ENCODE measurements at regions not wholly inside any gene's neighbourhood (a gene's known extent, or its start where the extent isn't known, plus 50 kb on each side); places are given as distances from the start of the nearest gene placed in this dataset.

- H3K9me3 ChIP-seq, result no peaks in the 10 kb centered on the region
- intact Hi-C loops (cut with DNase I), result no loop called here
- TF ChIP-seq POLR2AphosphoS5 (IDR thresholded peaks at IDR 0.05; ENCODE audit: insufficient read depth in 1 of 2, low read depth in 1 of 2), result no peak
- TF ChIP-seq POLR2A (IDR thresholded peaks at IDR 0.05), result no peak
- TF ChIP-seq CTCF (IDR thresholded peaks at IDR 0.05), result no peak
- no peaks in the 10 kb centered on the region for H3K36me3 ChIP-seq
- no peak overlapping the region for H3K4me3 ChIP-seq
- H3K27me3 ChIP-seq, result no peaks in the 10 kb centered on the region
- H3K4me1 ChIP-seq, result no peaks in the 10 kb centered on the region
- no peak for DNase-seq (ENCODE audit: extremely low spot score in 2 of 2)
- H3K27ac ChIP-seq, result no peak overlapping the region
Observed at GRCh38 chr3:135623558-135623957, 342.0 kb upstream of the PPP2R3A start.

GRCh38 chr3:135627057-135627456, 338.5 kb upstream of the PPP2R3A start:
- H3K4me1 ChIP-seq, result no peaks in the 10 kb centered on the region
- intact Hi-C loops (cut with DNase I), result no loop called here
- no peak for DNase-seq (ENCODE audit: extremely low spot score in 2 of 2)

GRCh38 chr3:135629701-135630408, 335.7 kb upstream of the PPP2R3A start:
- TF ChIP-seq CTCF (IDR thresholded peaks at IDR 0.05), result no peak
- no peak for TF ChIP-seq POLR2A (IDR thresholded peaks at IDR 0.05)
- no peak for TF ChIP-seq POLR2AphosphoS5 (IDR thresholded peaks at IDR 0.05; ENCODE audit: insufficient read depth in 1 of 2, low read depth in 1 of 2)
- Histone ChIP-seq H3K27me3 (no peaks in the 10 kb centered on the region), H3K4me1 (no peaks in the 10 kb centered on the region), H3K36me3 (no peaks in the 10 kb centered on the region), H3K9me3 (no peaks in the 10 kb centered on the region), H3K27ac (no peak overlapping the region), H3K4me3 (no peak overlapping the region)
- intact Hi-C loops (cut with DNase I), result no loop called here
- DNase-seq (ENCODE audit: extremely low spot score in 2 of 2), result no peak

More at GRCh38 chr3:135627057-135627456, 338.5 kb upstream of the PPP2R3A start:
- Histone ChIP-seq H3K4me3 (no peak overlapping the region), H3K27me3 (no peaks in the 10 kb centered on the region), H3K36me3 (no peaks in the 10 kb centered on the region), H3K9me3 (no peaks in the 10 kb centered on the region), H3K27ac (no peak overlapping the region)
- no peak for TF ChIP-seq POLR2AphosphoS5 (IDR thresholded peaks at IDR 0.05; ENCODE audit: insufficient read depth in 1 of 2, low read depth in 1 of 2)
- TF ChIP-seq CTCF (IDR thresholded peaks at IDR 0.05), result no peak
- no peak for TF ChIP-seq POLR2A (IDR thresholded peaks at IDR 0.05)

GRCh38 chr3:135632556-135633065, 332.9 kb upstream of the PPP2R3A start:
- Histone ChIP-seq H3K4me3 (no peak overlapping the region), H3K9me3 (no peaks in the 10 kb centered on the region), H3K27ac (no peak overlapping the region), H3K27me3 (no peaks in the 10 kb centered on the region), H3K4me1 (no peaks in the 10 kb centered on the region), H3K36me3 (no peaks in the 10 kb centered on the region)
- TF ChIP-seq CTCF (IDR thresholded peaks at IDR 0.05) (no peak), POLR2A (IDR thresholded peaks at IDR 0.05) (no peak), POLR2AphosphoS5 (IDR thresholded peaks at IDR 0.05; ENCODE audit: insufficient read depth in 1 of 2, low read depth in 1 of 2) (no peak)
- intact Hi-C loops (cut with DNase I), result no loop called here
- DNase-seq (ENCODE audit: extremely low spot score in 2 of 2), result no peak

- H3K9me3 ChIP-seq, result no peaks in the 10 kb centered on the region
- TF ChIP-seq POLR2A (IDR thresholded peaks at IDR 0.05), result no peak
- no peak for DNase-seq (ENCODE audit: extremely low spot score in 2 of 2)
- no peaks in the 10 kb centered on the region for H3K27me3 ChIP-seq
- H3K27ac ChIP-seq, result no peak overlapping the region
- intact Hi-C loops (cut with DNase I), result no loop called here
- no peaks in the 10 kb centered on the region for H3K4me1 ChIP-seq
- H3K36me3 ChIP-seq, result no peaks in the 10 kb centered on the region
- H3K4me3 ChIP-seq, result no peak overlapping the region
Observed at GRCh38 chr3:135633078-135633477, 332.4 kb upstream of the PPP2R3A start.
